Hypothalamus (tissue), 51 donors: ENCODE measurements at regions not wholly inside any gene's neighbourhood (a gene's known extent, or its start where the extent isn't known, plus 50 kb on each side); places are given as distances from the start of the nearest gene placed in this dataset.

Experiments
- DNase-seq, 51 donors: peaks; one replicate each; lab custom pipeline; 2025; lab: John Stamatoyannopoulos, UW

- no peak for DNase-seq
These were observed 281.3 kb downstream of the SOX9 start for GRCh38 chr17:72401883-72402726.

- DNase-seq, result no peak
These were observed 281.9 kb downstream of the SOX9 start for GRCh38 chr17:72402727-72403210.

GRCh38 chr17:72403713-72404209, 282.9 kb downstream of the SOX9 start:
- no peak for DNase-seq

GRCh38 chr17:72404872-72405271, 284.1 kb downstream of the SOX9 start:
- peak in 1 of 51 donors; percentile 37 for DNase-seq

- DNase-seq, result no peak
These were observed 284.9 kb downstream of the SOX9 start for GRCh38 chr17:72405662-72406230.

GRCh38 chr17:72406498-72406897, 285.7 kb downstream of the SOX9 start:
- DNase-seq, result no peak

- DNase-seq, result peak in 35 of 51 donors; percentile 6 to 79 (median 50)
These were observed 286.6 kb downstream of the SOX9 start for GRCh38 chr17:72407336-72407909.

GRCh38 chr17:72407931-72408330, 287.1 kb downstream of the SOX9 start:
- DNase-seq, result no peak

- no peak for DNase-seq
These were observed 287.8 kb downstream of the SOX9 start for GRCh38 chr17:72408641-72409040.

- no peak for DNase-seq
These were observed 288.7 kb downstream of the SOX9 start for GRCh38 chr17:72409405-72410002.

GRCh38 chr17:72411124-72411563, 290.3 kb downstream of the SOX9 start:
- no peak for DNase-seq

- no peak for DNase-seq
These were observed 291.8 kb downstream of the SOX9 start for GRCh38 chr17:72412650-72413076.

- DNase-seq, result no peak
These were observed 292.5 kb downstream of the SOX9 start for GRCh38 chr17:72413077-72414031.

- no peak for DNase-seq
These were observed 293.2 kb downstream of the SOX9 start for GRCh38 chr17:72414032-72414396.

- DNase-seq, result peak in 3 of 51 donors; percentile 10 to 26 (median 16)
These were observed 294.4 kb downstream of the SOX9 start for GRCh38 chr17:72414967-72415853.

- DNase-seq, result peak in 28 of 51 donors; percentile 6 to 76 (median 46)
These were observed 295.3 kb downstream of the SOX9 start for GRCh38 chr17:72416054-72416675.

GRCh38 chr17:72416905-72417304, 296.1 kb downstream of the SOX9 start:
- DNase-seq, result no peak

- DNase-seq, result no peak
These were observed 296.8 kb downstream of the SOX9 start for GRCh38 chr17:72417627-72418026.
